NB4 (cell line): ENCODE measurements at regions not wholly inside any gene's neighbourhood (a gene's known extent, or its start where the extent isn't known, plus 50 kb on each side); places are given as distances from the start of the nearest gene placed in this dataset.

ENCODE experiments used
- CTCF ChIP-seq: IDR thresholded peaks from one replicate; pipeline ENCODE4 v1.5.1; 2012; ENCODE audit warnings: low read depth, low read length
- MAX ChIP-seq: IDR thresholded peaks from 2 replicates; pipeline ENCODE4 v1.6.1; 2011; ENCODE audit warnings: low read depth, low read length
- MYC ChIP-seq: IDR thresholded peaks from 2 replicates; pipeline ENCODE4 v1.6.1; 2011; ENCODE audit warnings: low read depth, low read length

GRCh38 chr10:128247576-128247975 is 121.4 kb upstream of the MKI67 start:
- TF ChIP-seq CTCF (no peak), MAX (no peak), MYC (no peak)
